GM23338 (cell line): ENCODE measurements at regions not wholly inside any gene's neighbourhood (a gene's known extent, or its start where the extent isn't known, plus 50 kb on each side); places are given as distances from the start of the nearest gene placed in this dataset.

Experiments
- CREB1 ChIP-seq: fragments of 250-450 bp; sonication (Bioruptor Pico); IDR thresholded peaks from 2 replicates; pipeline ENCODE4 v1.5.0; 2020; ENCODE audit warnings: low read depth, mild to moderate bottlenecking, moderate library complexity
- EZH2 ChIP-seq: fragments of 200-600 bp; sonication (generic); IDR thresholded peaks from one replicate; pipeline ENCODE4 v1.8.0; 2017; ENCODE audit warnings: antibody characterized with exemption, mild to moderate bottlenecking, low read depth; ENCODE audit not compliant: unreplicated experiment
- JUNB ChIP-seq: IDR thresholded peaks from one replicate; pipeline ENCODE4 v1.6.1; 2016; ENCODE audit warnings: antibody characterized with exemption; ENCODE audit not compliant: unreplicated experiment
- POLR2AphosphoS5 ChIP-seq: IDR thresholded peaks from 2 replicates; pipeline ENCODE4 v1.6.1; 2016; ENCODE audit warnings: antibody characterized with exemption, low read depth
- ZNF114 ChIP-seq: fragments of 250-450 bp; sonication (Bioruptor Pico); IDR thresholded peaks from 2 replicates; pipeline ENCODE4 v1.5.0; 2020; ENCODE audit warnings: mild to moderate bottlenecking, moderate library complexity
- TF ChIP-seq, protein P1 (sequence below), 2 experiments: fragments of 200-600 bp in 1 of 2; sonication (generic) in 1 of 2; conservative IDR thresholded peaks; 2 replicates each; pipeline versions ENCODE4 v1.5.1 to v1.6.1; 2016 to 2017; ENCODE audit warnings: antibody characterized with exemption in 2 of 2, low read depth in 2 of 2, mild to moderate bottlenecking in 2 of 2, moderate library complexity in 1 of 2
- TF ChIP-seq, protein P2 (sequence below): IDR thresholded peaks from one replicate; pipeline ENCODE4 v1.6.1; 2018; ENCODE audit warnings: antibody characterized with exemption; ENCODE audit not compliant: unreplicated experiment

DNA sequence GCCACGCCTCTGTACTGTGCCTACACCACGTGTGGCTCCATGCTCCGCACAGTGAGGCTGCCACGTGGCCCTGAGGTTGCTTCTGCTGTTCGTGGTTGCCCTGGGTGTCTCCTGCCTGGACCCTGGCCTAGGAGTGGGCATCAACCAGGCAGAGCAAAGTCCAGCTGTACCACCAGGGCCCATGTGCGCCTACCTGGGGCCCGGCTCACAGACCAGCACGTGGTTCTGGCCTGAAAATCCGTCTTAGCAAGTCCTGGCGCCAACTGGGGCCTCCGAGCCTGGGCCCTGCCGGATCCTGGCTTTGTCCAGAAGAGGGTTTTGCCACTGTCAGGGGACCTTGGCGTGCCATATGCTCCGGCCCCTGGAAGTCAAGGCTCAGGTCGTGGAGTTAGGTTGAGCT, 107.1 kb upstream of the TTC34 start:
- TF ChIP-seq, protein P1, sequence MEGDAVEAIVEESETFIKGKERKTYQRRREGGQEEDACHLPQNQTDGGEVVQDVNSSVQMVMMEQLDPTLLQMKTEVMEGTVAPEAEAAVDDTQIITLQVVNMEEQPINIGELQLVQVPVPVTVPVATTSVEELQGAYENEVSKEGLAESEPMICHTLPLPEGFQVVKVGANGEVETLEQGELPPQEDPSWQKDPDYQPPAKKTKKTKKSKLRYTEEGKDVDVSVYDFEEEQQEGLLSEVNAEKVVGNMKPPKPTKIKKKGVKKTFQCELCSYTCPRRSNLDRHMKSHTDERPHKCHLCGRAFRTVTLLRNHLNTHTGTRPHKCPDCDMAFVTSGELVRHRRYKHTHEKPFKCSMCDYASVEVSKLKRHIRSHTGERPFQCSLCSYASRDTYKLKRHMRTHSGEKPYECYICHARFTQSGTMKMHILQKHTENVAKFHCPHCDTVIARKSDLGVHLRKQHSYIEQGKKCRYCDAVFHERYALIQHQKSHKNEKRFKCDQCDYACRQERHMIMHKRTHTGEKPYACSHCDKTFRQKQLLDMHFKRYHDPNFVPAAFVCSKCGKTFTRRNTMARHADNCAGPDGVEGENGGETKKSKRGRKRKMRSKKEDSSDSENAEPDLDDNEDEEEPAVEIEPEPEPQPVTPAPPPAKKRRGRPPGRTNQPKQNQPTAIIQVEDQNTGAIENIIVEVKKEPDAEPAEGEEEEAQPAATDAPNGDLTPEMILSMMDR (conservative IDR thresholded peaks at IDR 0.05; ENCODE audit: low read depth in 2 of 2): no peak
- TF ChIP-seq EZH2 (no peak), POLR2AphosphoS5 (no peak), CREB1 (no peak), JUNB (no peak), ZNF114 (no peak)
- TF ChIP-seq, protein P2, sequence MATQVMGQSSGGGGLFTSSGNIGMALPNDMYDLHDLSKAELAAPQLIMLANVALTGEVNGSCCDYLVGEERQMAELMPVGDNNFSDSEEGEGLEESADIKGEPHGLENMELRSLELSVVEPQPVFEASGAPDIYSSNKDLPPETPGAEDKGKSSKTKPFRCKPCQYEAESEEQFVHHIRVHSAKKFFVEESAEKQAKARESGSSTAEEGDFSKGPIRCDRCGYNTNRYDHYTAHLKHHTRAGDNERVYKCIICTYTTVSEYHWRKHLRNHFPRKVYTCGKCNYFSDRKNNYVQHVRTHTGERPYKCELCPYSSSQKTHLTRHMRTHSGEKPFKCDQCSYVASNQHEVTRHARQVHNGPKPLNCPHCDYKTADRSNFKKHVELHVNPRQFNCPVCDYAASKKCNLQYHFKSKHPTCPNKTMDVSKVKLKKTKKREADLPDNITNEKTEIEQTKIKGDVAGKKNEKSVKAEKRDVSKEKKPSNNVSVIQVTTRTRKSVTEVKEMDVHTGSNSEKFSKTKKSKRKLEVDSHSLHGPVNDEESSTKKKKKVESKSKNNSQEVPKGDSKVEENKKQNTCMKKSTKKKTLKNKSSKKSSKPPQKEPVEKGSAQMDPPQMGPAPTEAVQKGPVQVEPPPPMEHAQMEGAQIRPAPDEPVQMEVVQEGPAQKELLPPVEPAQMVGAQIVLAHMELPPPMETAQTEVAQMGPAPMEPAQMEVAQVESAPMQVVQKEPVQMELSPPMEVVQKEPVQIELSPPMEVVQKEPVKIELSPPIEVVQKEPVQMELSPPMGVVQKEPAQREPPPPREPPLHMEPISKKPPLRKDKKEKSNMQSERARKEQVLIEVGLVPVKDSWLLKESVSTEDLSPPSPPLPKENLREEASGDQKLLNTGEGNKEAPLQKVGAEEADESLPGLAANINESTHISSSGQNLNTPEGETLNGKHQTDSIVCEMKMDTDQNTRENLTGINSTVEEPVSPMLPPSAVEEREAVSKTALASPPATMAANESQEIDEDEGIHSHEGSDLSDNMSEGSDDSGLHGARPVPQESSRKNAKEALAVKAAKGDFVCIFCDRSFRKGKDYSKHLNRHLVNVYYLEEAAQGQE: no peak
